Bronchial epithelial cell (primary cell): ENCODE measurements at regions not wholly inside any gene's neighbourhood (a gene's known extent, or its start where the extent isn't known, plus 50 kb on each side); places are given as distances from the start of the nearest gene placed in this dataset.
A peak's percentile ranks its signal among the peaks of the same experiment; 100 is the strongest.

Experiments
- DNase-seq: peaks from one replicate; pipeline ENCODE4 v3.0.0-alpha.2; 2010; ENCODE audit warnings: low read depth
- FAIRE-seq: peaks from 2 replicates; lab custom pipeline; 2011; peaks lifted over from hg19 to GRCh38; lab: Jason Lieb, UNC
- H3K27me3 ChIP-seq: 2 replicates; pipeline ENCODE4 v1.5.1; 2011; ENCODE audit warnings: low read length; ENCODE audit not compliant: control insufficient read depth, insufficient read depth
- H3K36me3 ChIP-seq: 2 replicates; pipeline ENCODE4 v1.5.1; 2011; ENCODE audit warnings: low read length; ENCODE audit not compliant: control insufficient read depth, insufficient read depth
- H3K4me3 ChIP-seq: 2 replicates; pipeline ENCODE4 v1.5.1; 2011; ENCODE audit warnings: mild to moderate bottlenecking, low read depth, low read length, control low read depth
- CTCF ChIP-seq: IDR thresholded peaks from 2 replicates; pipeline ENCODE4 v1.5.1; 2011; ENCODE audit warnings: mild to moderate bottlenecking, moderate library complexity, low read length, control low read depth, inconsistent platforms; ENCODE audit not compliant: insufficient read depth, severe bottlenecking

GRCh38 chr1:163604321-163604720, 282.6 kb downstream of the NUF2 start:
- TF ChIP-seq CTCF: no peak
- no peaks in the 10 kb centered on the region for H3K27me3 ChIP-seq
- FAIRE-seq: no peak
- no peak overlapping the region for H3K4me3 ChIP-seq
- H3K36me3 ChIP-seq: no peaks in the 10 kb centered on the region
- DNase-seq: no peak

- Histone ChIP-seq H3K36me3 (no peaks in the 10 kb centered on the region), H3K27me3 (no peaks in the 10 kb centered on the region), H3K4me3 (no peak overlapping the region)
- DNase-seq: no peak
- no peak for FAIRE-seq
- TF ChIP-seq CTCF: no peak
Measured at GRCh38 chr1:163604896-163605295, 283.1 kb downstream of the NUF2 start.

GRCh38 chr1:163608979-163609378, 287.2 kb downstream of the NUF2 start:
- no peak overlapping the region for H3K4me3 ChIP-seq
- FAIRE-seq (no peak), DNase-seq (no peak)
- no peaks in the 10 kb centered on the region for H3K27me3 ChIP-seq
- H3K36me3 ChIP-seq: no peaks in the 10 kb centered on the region
- no peak for TF ChIP-seq CTCF

- TF ChIP-seq CTCF: no peak
- Histone ChIP-seq H3K27me3 (no peaks in the 10 kb centered on the region), H3K4me3 (no peak overlapping the region), H3K36me3 (no peaks in the 10 kb centered on the region)
- FAIRE-seq (peak; percentile 13), DNase-seq (no peak)
Measured at GRCh38 chr1:163609858-163610257, 288.1 kb downstream of the NUF2 start.

GRCh38 chr1:163610486-163610885, 288.7 kb downstream of the NUF2 start:
- Histone ChIP-seq H3K4me3 (no peak overlapping the region), H3K27me3 (no peaks in the 10 kb centered on the region), H3K36me3 (no peaks in the 10 kb centered on the region)
- FAIRE-seq: no peak
- no peak for TF ChIP-seq CTCF
- DNase-seq: no peak

GRCh38 chr1:163614361-163614760, 292.6 kb downstream of the NUF2 start:
- no peak for DNase-seq

More at GRCh38 chr1:163614361-163614760, 292.6 kb downstream of the NUF2 start:
- no peaks in the 10 kb centered on the region for H3K27me3 ChIP-seq
- no peak for TF ChIP-seq CTCF
- H3K4me3 ChIP-seq: no peak overlapping the region
- no peak for FAIRE-seq
- H3K36me3 ChIP-seq: no peaks in the 10 kb centered on the region
